Adrenal gland (tissue), 9 donors: ENCODE measurements at regions not wholly inside any gene's neighbourhood (a gene's known extent, or its start where the extent isn't known, plus 50 kb on each side); places are given as distances from the start of the nearest gene placed in this dataset.

Experiments
- DNase-seq, 7 donors: peaks; one replicate each; pipeline ENCODE4 v3.0.0-alpha.2; 2019 to 2020
- H3K27ac ChIP-seq, 5 donors: fragments of 200-600 bp; sonication (generic) in 4 of 5; 1 replicate in 3 of 5; 2 replicates in 2 of 5; pipeline versions ENCODE4 v1.5.1 to v1.8.0; 2016 to 2020; ENCODE audit warnings: mild to moderate bottlenecking in 1 of 5
- H3K27me3 ChIP-seq: fragments of 200-600 bp; 2 replicates; pipeline ENCODE4 v1.8.0; 2021
- H3K36me3 ChIP-seq, 2 donors: fragments of 200-600 bp; replicated peaks in 1 of 2; 1 replicate in 1 of 2; 2 replicates in 1 of 2; pipeline versions ENCODE4 v1.5.1 to v1.8.0; 2018 to 2022
- H3K4me1 ChIP-seq, 2 donors: fragments of 200-600 bp; replicated peaks in 1 of 2; 1 replicate in 1 of 2; 2 replicates in 1 of 2; pipeline versions ENCODE4 v1.5.1 to v1.8.0; 2018 to 2021
- H3K4me3 ChIP-seq, 4 donors: fragments of 200-600 bp; sonication (generic) in 3 of 4; one replicate each; pipeline ENCODE4 v1.5.1; 2016 to 2018
- H3K9me3 ChIP-seq, 3 donors: fragments of 200-600 bp; sonication (generic) in 1 of 3; replicated peaks in 1 of 3; 1 replicate in 2 of 3; 2 replicates in 1 of 3; pipeline versions ENCODE4 v1.5.1 to v1.8.0; 2016 to 2021
- CTCF ChIP-seq, 6 experiments: fragments of 450-650 bp in 4 of 6; fragments of 200-600 bp in 2 of 6; sonication (generic) in 1 of 6; IDR thresholded peaks; 1 replicate in 5 of 6; 2 replicates in 1 of 6; pipeline versions ENCODE4 v1.5.1 to v1.8.0; 2016 to 2021; ENCODE audit warnings: antibody characterized with exemption in 6 of 6, mild to moderate bottlenecking in 2 of 6, moderate library complexity in 1 of 6
- POLR2A ChIP-seq, 2 donors: fragments of 450-650 bp; IDR thresholded peaks; one replicate each; pipeline ENCODE4 v1.6.1; 2017; ENCODE audit warnings: antibody characterized with exemption in 2 of 2, mild to moderate bottlenecking in 2 of 2, moderate library complexity in 1 of 2
- WGBS, 4 donors: extraction: QIAGEN DNeasy Blood & Tissue Kit in 2 of 4; methylation state at CpG; one replicate each; pipeline versions ENCODE4 v1.1.5 to v1.1.7; 2013 to 2017; 5-methylcytosine and 5-hydroxymethylcytosine counted together
- intact Hi-C, 2 donors: fragments of 100-400 bp; cut with DNase I; formaldehyde crosslinking; loops; one replicate each; pipeline versions ENCODE4 v1.14.1 to v1.15.0; 2022 to 2023
- donor health status: healthy with polysubstance abuse.
- donor health status: Bipolar disorder and iron deficiency.
- donor health status: DM: yes; HTN: yes; CAD: no.
- donor health status: DM: no; HTN: no; CAD: no.
- donor health status: DM: no; HTN: no; CAD: no.

- H3K9me3 ChIP-seq, result peaks cover 0 to 5% (median 0%) of the 10 kb centered on the region in 3 donors
- no peak for TF ChIP-seq POLR2A (IDR thresholded peaks at IDR 0.05)
- TF ChIP-seq CTCF (IDR thresholded peaks at IDR 0.05), result no peak
- H3K27me3 ChIP-seq, result no peaks in the 10 kb centered on the region
- intact Hi-C loops, result no loop called here
- H3K27ac ChIP-seq, result no peak overlapping the region
- no peak for DNase-seq
- no peaks in the 10 kb centered on the region for H3K36me3 ChIP-seq
- H3K4me3 ChIP-seq, result no peak overlapping the region
- WGBS, 4 donors, result 62 to 78% (median 67%) methylated on average over 1 of the region's 1 CpG
- H3K4me1 ChIP-seq, result no peaks in the 10 kb centered on the region
Measured at GRCh38 chr6:152811785-152812184, 61.2 kb downstream of the VIP start.

GRCh38 chr6:152815230-152815872 lies 64.8 kb downstream of the VIP start:
- Histone ChIP-seq H3K4me1 (no peaks in the 10 kb centered on the region), H3K36me3 (no peaks in the 10 kb centered on the region), H3K9me3 (no peaks in the 10 kb centered on the region), H3K27me3 (no peaks in the 10 kb centered on the region), H3K27ac (no peak overlapping the region), H3K4me3 (no peak overlapping the region)
- no peak for TF ChIP-seq CTCF (IDR thresholded peaks at IDR 0.05)
- no peak for TF ChIP-seq POLR2A (IDR thresholded peaks at IDR 0.05)
- intact Hi-C loops, result no loop called here
- no peak for DNase-seq
- WGBS, 4 donors, result 60 to 79% (median 66%) methylated on average over 5 of the region's 5 CpGs

GRCh38 chr6:152816055-152816454 lies 65.5 kb downstream of the VIP start:
- Histone ChIP-seq H3K9me3 (no peaks in the 10 kb centered on the region), H3K4me3 (no peak overlapping the region), H3K27me3 (no peaks in the 10 kb centered on the region), H3K36me3 (no peaks in the 10 kb centered on the region), H3K4me1 (no peaks in the 10 kb centered on the region), H3K27ac (no peak overlapping the region)
- 38 to 53% (median 51%) methylated on average over 3 of the region's 3 CpGs for WGBS, 4 donors
- no peak for DNase-seq
- TF ChIP-seq POLR2A (IDR thresholded peaks at IDR 0.05) (no peak), CTCF (IDR thresholded peaks at IDR 0.05) (no peak)
- intact Hi-C loops, result no loop called here

- intact Hi-C loops, result no loop called here
- no peak for DNase-seq
- Histone ChIP-seq H3K27ac (no peak overlapping the region), H3K36me3 (no peaks in the 10 kb centered on the region), H3K4me1 (no peaks in the 10 kb centered on the region), H3K27me3 (no peaks in the 10 kb centered on the region), H3K4me3 (no peak overlapping the region), H3K9me3 (no peaks in the 10 kb centered on the region)
- TF ChIP-seq CTCF (IDR thresholded peaks at IDR 0.05), result no peak
- WGBS, 4 donors, result 47 to 56% (median 53%) methylated on average over 4 of the region's 4 CpGs
Measured at GRCh38 chr6:152821525-152821924, 70.9 kb downstream of the VIP start.
